HCT116 (cell line): ENCODE measurements at regions not wholly inside any gene's neighbourhood (a gene's known extent, or its start where the extent isn't known, plus 50 kb on each side); places are given as distances from the start of the nearest gene placed in this dataset.

Experiments used
- ATAC-seq: fragments of 200-7000 bp; cut with Tn5 transposase; 2 replicates; pipeline ENCODE4 v1.9.1; 2020; ENCODE audit warnings: mild to moderate bottlenecking, moderate library complexity
- BruUV-seq: library from RNA; stranded (reverse); fragments of 400-500 nt; replicated peaks from 2 replicates; lab custom pipeline; 2021; lab: Mats Ljungman, UMichigan
- CTCF ChIA-PET: fragments of 300-600 bp; sonication (Branson Sonifier 250); formaldehyde crosslinking; loops from one replicate; lab custom pipeline; 2021; ENCODE audit warnings: antibody characterized with exemption; lab: Charles Lee
- POLR2A ChIA-PET: fragments of 300-600, 350-600 bp; sonication (Branson Sonifier 250); formaldehyde crosslinking; loops from one replicate; lab custom pipeline; 2021; ENCODE audit warnings: antibody characterized with exemption; lab: Charles Lee
- RAD21 ChIA-PET, 2 experiments: fragments of 300-600 bp; sonication (Branson Sonifier 250); formaldehyde crosslinking; loops; one replicate each; lab custom pipeline; 2023; ENCODE audit warnings: low total read pairs in 2 of 2; ENCODE audit not compliant: uncharacterized antibody in 2 of 2, unreplicated experiment in 2 of 2, low non-redundant PET in 1 of 2; lab: Charles Lee
- DNase-seq: peaks from one replicate; pipeline ENCODE4 v3.0.0-alpha.2; 2010; ENCODE audit warnings: low read depth, low spot score
- H2AFZ ChIP-seq: fragments of 200-600 bp; shearing (Covaris generic), sonication (generic); 2 replicates; pipeline ENCODE4 v1.6.1; 2017; ENCODE audit warnings: low read depth, mixed run types, mixed read lengths, antibody characterized with exemption, low read length; ENCODE audit not compliant: poor library complexity, severe bottlenecking
- H3K27ac ChIP-seq: 2 replicates; pipeline ENCODE4 v1.5.1; 2012; ENCODE audit warnings: low read depth, low read length
- H3K27me3 ChIP-seq: fragments of 200-600 bp; sonication (generic); 2 replicates; pipeline ENCODE4 v1.6.1; 2016; ENCODE audit warnings: mixed run types, low read length, mixed read lengths; ENCODE audit not compliant: insufficient read depth
- H3K36me3 ChIP-seq, 2 experiments: fragments of 200-500 bp in 1 of 2; fragments of 200-600 bp in 1 of 2; sonication (Bioruptor generic) in 1 of 2; sonication (generic) in 1 of 2; 2 replicates each; pipeline versions ENCODE4 v1.5.1 to v1.6.1; 2014 to 2016; ENCODE audit warnings: low read length in 2 of 2, inconsistent platforms in 1 of 2, mixed read lengths in 1 of 2, mixed run types in 1 of 2; ENCODE audit not compliant: insufficient read depth in 2 of 2, control insufficient read depth in 1 of 2
- H3K4me1 ChIP-seq, 2 experiments: fragments of 200-600 bp in 1 of 2; sonication (generic) in 1 of 2; 2 replicates each; pipeline versions ENCODE4 v1.5.1 to v1.6.1; 2012 to 2017; ENCODE audit warnings: low read length in 2 of 2, inconsistent platforms in 1 of 2, mild to moderate bottlenecking in 1 of 2, mixed read lengths in 1 of 2, mixed run types in 1 of 2, moderate library complexity in 1 of 2; ENCODE audit not compliant: insufficient read depth in 2 of 2, control insufficient read depth in 1 of 2
- H3K4me2 ChIP-seq: fragments of 200-600 bp; sonication (generic); 2 replicates; pipeline ENCODE4 v1.6.1; 2017; ENCODE audit warnings: mixed run types, low read length, mixed read lengths
- H3K4me3 ChIP-seq, 2 experiments: fragments of 200-600 bp in 1 of 2; sonication (generic) in 1 of 2; replicated peaks in 1 of 2; 2 replicates each; pipeline ENCODE4 v1.5.1; 2011 to 2016; ENCODE audit warnings: low read length in 2 of 2, control low read depth in 1 of 2, low read depth in 1 of 2, mild to moderate bottlenecking in 1 of 2, mixed read lengths in 1 of 2, mixed run types in 1 of 2
- H3K79me2 ChIP-seq: fragments of 200-600 bp; sonication (generic); 2 replicates; pipeline ENCODE4 v1.6.1; 2017; ENCODE audit warnings: mild to moderate bottlenecking, mixed run types, low read length, moderate library complexity, mixed read lengths; ENCODE audit not compliant: insufficient read depth
- H3K9ac ChIP-seq: fragments of 200-600 bp; sonication (generic); 2 replicates; pipeline ENCODE4 v1.6.1; 2016; ENCODE audit warnings: low read length, mixed read lengths
- H3K9me2 ChIP-seq: fragments of 200-600 bp; sonication (generic), shearing (Covaris generic); 2 replicates; pipeline ENCODE4 v1.6.1; 2017; ENCODE audit warnings: mixed run types, mild to moderate bottlenecking, moderate library complexity; ENCODE audit not compliant: insufficient read depth
- H3K9me3 ChIP-seq, 2 experiments: fragments of 200-500 bp in 1 of 2; fragments of 200-600 bp in 1 of 2; sonication (Bioruptor generic) in 1 of 2; sonication (generic) in 1 of 2; 2 replicates each; pipeline ENCODE4 v1.6.1; 2014 to 2017; ENCODE audit warnings: low read length in 2 of 2, mixed read lengths in 2 of 2, inconsistent platforms in 1 of 2, low read depth in 1 of 2, mild to moderate bottlenecking in 1 of 2, mixed run types in 1 of 2, moderate library complexity in 1 of 2; ENCODE audit not compliant: control insufficient read depth in 1 of 2, insufficient read depth in 1 of 2
- H4K20me1 ChIP-seq: fragments of 200-600 bp; sonication (generic), shearing (Covaris generic); 2 replicates; pipeline ENCODE4 v1.6.1; 2017; ENCODE audit warnings: mixed run types, mild to moderate bottlenecking, moderate library complexity; ENCODE audit not compliant: insufficient read depth
- CBX3 ChIP-seq: IDR thresholded peaks from 2 replicates; pipeline ENCODE4 v1.6.1; 2012; ENCODE audit warnings: low read depth
- CEBPB ChIP-seq: IDR thresholded peaks from 2 replicates; pipeline ENCODE4 v1.6.1; 2012; ENCODE audit warnings: low read depth
- EGR1 ChIP-seq: IDR thresholded peaks from 2 replicates; pipeline ENCODE4 v1.6.1; 2012; ENCODE audit warnings: low read depth
- ELF1 ChIP-seq: IDR thresholded peaks from 2 replicates; pipeline ENCODE4 v1.6.1; 2012; ENCODE audit warnings: low read depth, borderline replicate concordance
- EZH2 ChIP-seq: fragments of 200-600 bp; sonication (generic); IDR thresholded peaks from 2 replicates; pipeline ENCODE4 v1.6.1; 2017; ENCODE audit warnings: antibody characterized with exemption, mixed run types
- EZH2phosphoT487 ChIP-seq: fragments of 200-600 bp; IDR thresholded peaks from 2 replicates; pipeline ENCODE4 v1.6.1; 2018; ENCODE audit warnings: antibody characterized with exemption, borderline replicate concordance
- JUND ChIP-seq: IDR thresholded peaks from 2 replicates; pipeline ENCODE4 v1.6.1; 2012
- POLR2A ChIP-seq: IDR thresholded peaks from 2 replicates; pipeline ENCODE4 v1.7.0; 2011; ENCODE audit warnings: borderline replicate concordance; ENCODE audit not compliant: insufficient read depth, insufficient read length; ENCODE audit errors: extremely low read depth
- POLR2AphosphoS5 ChIP-seq: IDR thresholded peaks from 2 replicates; pipeline ENCODE4 v1.6.1; 2011; ENCODE audit warnings: mild to moderate bottlenecking, low read depth, low read length, moderate library complexity
- RAD21 ChIP-seq: IDR thresholded peaks from 2 replicates; pipeline ENCODE4 v1.6.1; 2012; ENCODE audit warnings: low read depth, mild to moderate bottlenecking
- SIN3A ChIP-seq: IDR thresholded peaks from 2 replicates; pipeline ENCODE4 v1.6.1; 2012; ENCODE audit warnings: low read depth
- SRF ChIP-seq: IDR thresholded peaks from 2 replicates; pipeline ENCODE4 v1.6.1; 2012; ENCODE audit warnings: low read depth
- TCF7L2 ChIP-seq: IDR thresholded peaks from 2 replicates; pipeline ENCODE4 v1.7.0; 2011; ENCODE audit warnings: borderline replicate concordance, inconsistent platforms; ENCODE audit not compliant: insufficient read depth, insufficient read length; ENCODE audit errors: extremely low read depth
- YY1 ChIP-seq: IDR thresholded peaks from 2 replicates; pipeline ENCODE4 v1.6.1; 2011; ENCODE audit warnings: low read length, low read depth, moderate library complexity, mild to moderate bottlenecking; ENCODE audit not compliant: insufficient replicate concordance; ENCODE audit errors: extremely low read depth
- intact Hi-C: fragments of 100-400 bp; cut with micrococcal nuclease; formaldehyde crosslinking; loops from 2 replicates; pipeline ENCODE4 v1.10.0; 2022
- TF ChIP-seq, protein P1 (sequence below): IDR thresholded peaks from 2 replicates; pipeline ENCODE4 v1.6.1; 2012; ENCODE audit warnings: low read depth
- TF ChIP-seq, protein P2 (sequence below): IDR thresholded peaks from 2 replicates; pipeline ENCODE4 v1.6.1; 2012

DNA sequence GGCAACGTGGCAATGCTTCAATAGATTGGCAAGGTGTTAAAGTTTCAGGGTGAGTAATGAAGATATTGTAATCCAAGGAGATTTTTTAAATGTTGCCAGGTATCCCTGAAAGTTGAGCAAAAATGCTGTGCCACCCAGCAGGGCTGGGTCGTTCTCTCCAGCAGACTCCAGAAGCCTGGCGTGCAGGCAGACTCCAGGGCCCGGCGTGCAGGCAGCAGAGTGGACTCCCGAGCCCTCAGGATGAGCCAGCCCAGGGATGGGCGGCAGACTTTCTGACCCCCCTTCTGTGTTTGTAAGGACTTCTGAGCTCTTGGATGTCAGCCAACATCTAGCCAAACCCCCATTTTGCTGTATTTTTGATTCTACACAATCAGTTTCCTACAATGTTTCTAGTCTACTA lies 289.1 kb downstream of the ZNF516 start:
- TF ChIP-seq EGR1 (no peak), SIN3A (no peak), YY1 (no peak), CBX3 (no peak), ELF1 (no peak), TCF7L2 (no peak), JUND (no peak), EZH2phosphoT487 (no peak), POLR2A (no peak), SRF (no peak), CEBPB (no peak), RAD21 (no peak), POLR2AphosphoS5 (no peak), EZH2 (no peak)
- TF ChIP-seq, protein P1, sequence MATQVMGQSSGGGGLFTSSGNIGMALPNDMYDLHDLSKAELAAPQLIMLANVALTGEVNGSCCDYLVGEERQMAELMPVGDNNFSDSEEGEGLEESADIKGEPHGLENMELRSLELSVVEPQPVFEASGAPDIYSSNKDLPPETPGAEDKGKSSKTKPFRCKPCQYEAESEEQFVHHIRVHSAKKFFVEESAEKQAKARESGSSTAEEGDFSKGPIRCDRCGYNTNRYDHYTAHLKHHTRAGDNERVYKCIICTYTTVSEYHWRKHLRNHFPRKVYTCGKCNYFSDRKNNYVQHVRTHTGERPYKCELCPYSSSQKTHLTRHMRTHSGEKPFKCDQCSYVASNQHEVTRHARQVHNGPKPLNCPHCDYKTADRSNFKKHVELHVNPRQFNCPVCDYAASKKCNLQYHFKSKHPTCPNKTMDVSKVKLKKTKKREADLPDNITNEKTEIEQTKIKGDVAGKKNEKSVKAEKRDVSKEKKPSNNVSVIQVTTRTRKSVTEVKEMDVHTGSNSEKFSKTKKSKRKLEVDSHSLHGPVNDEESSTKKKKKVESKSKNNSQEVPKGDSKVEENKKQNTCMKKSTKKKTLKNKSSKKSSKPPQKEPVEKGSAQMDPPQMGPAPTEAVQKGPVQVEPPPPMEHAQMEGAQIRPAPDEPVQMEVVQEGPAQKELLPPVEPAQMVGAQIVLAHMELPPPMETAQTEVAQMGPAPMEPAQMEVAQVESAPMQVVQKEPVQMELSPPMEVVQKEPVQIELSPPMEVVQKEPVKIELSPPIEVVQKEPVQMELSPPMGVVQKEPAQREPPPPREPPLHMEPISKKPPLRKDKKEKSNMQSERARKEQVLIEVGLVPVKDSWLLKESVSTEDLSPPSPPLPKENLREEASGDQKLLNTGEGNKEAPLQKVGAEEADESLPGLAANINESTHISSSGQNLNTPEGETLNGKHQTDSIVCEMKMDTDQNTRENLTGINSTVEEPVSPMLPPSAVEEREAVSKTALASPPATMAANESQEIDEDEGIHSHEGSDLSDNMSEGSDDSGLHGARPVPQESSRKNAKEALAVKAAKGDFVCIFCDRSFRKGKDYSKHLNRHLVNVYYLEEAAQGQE, result no peak
- TF ChIP-seq, protein P2, sequence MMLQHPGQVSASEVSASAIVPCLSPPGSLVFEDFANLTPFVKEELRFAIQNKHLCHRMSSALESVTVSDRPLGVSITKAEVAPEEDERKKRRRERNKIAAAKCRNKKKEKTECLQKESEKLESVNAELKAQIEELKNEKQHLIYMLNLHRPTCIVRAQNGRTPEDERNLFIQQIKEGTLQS, result no peak
- no peak for DNase-seq
- H3K79me2 ChIP-seq, result no peaks in the 10 kb centered on the region
- BruUV-seq, result no TSS peak
- no peaks in the 10 kb centered on the region for H4K20me1 ChIP-seq
- no peak overlapping the region for H3K4me2 ChIP-seq
- H3K27ac ChIP-seq, result no peak overlapping the region
- RAD21 ChIA-PET, result no interaction called here
- no peak overlapping the region for H3K4me3 ChIP-seq
- CTCF ChIA-PET, result no interaction called here
- H3K9me3 ChIP-seq, result no peaks in the 10 kb centered on the region
- H3K36me3 ChIP-seq, result no peaks in the 10 kb centered on the region
- H2AFZ ChIP-seq, result no peak overlapping the region
- H3K9ac ChIP-seq, result no peak overlapping the region
- H3K9me2 ChIP-seq, result no peaks in the 10 kb centered on the region
- intact Hi-C loops, result no loop called here
- POLR2A ChIA-PET, result no interaction called here
- peaks cover 23% of the 10 kb centered on the region for H3K27me3 ChIP-seq
- no peak for ATAC-seq
- peaks cover 0 to 3% of the 10 kb centered on the region in 2 experiments; a peak in 1 of 4 replicates for H3K4me1 ChIP-seq
